Endodermal cell (in vitro differentiated cells): ENCODE measurements at regions not wholly inside any gene's neighbourhood (a gene's known extent, or its start where the extent isn't known, plus 50 kb on each side); places are given as distances from the start of the nearest gene placed in this dataset.

Source experiments
- DNase-seq: peaks from one replicate; pipeline ENCODE4 v3.0.0-alpha.2; 2017
- H3K27ac ChIP-seq: 2 replicates; pipeline ENCODE4 v1.5.1; 2013; ENCODE audit warnings: mild to moderate bottlenecking, low read depth, low read length, moderate library complexity
- H3K27me3 ChIP-seq: 2 replicates; pipeline ENCODE4 v1.6.1; 2013; ENCODE audit warnings: mild to moderate bottlenecking, low read length, moderate library complexity; ENCODE audit not compliant: insufficient read depth, control insufficient read depth, poor library complexity, severe bottlenecking
- H3K36me3 ChIP-seq: 2 replicates; pipeline ENCODE4 v1.7.0; 2013; ENCODE audit warnings: mild to moderate bottlenecking, low read length, moderate library complexity; ENCODE audit not compliant: control insufficient read depth, insufficient read depth
- H3K4me1 ChIP-seq: one replicate; pipeline ENCODE4 v1.7.0; 2013; ENCODE audit warnings: low read length; ENCODE audit not compliant: control insufficient read depth, insufficient read depth
- H3K4me3 ChIP-seq: 2 replicates; pipeline ENCODE4 v1.5.1; 2013; ENCODE audit warnings: mild to moderate bottlenecking, low read length, moderate library complexity
- H3K9ac ChIP-seq: 2 replicates; pipeline ENCODE4 v1.6.1; 2013; ENCODE audit warnings: mild to moderate bottlenecking, low read length, moderate library complexity; ENCODE audit not compliant: poor library complexity, severe bottlenecking; ENCODE audit errors: extremely low read depth
- H3K9me3 ChIP-seq: 2 replicates; pipeline ENCODE4 v1.6.1; 2013; ENCODE audit warnings: mild to moderate bottlenecking, low read length, moderate library complexity; ENCODE audit not compliant: control insufficient read depth
- H3K27ac Mint-ChIP-seq: 2 replicates; pipeline ENCODE4 v1.8.0; 2020; ENCODE audit warnings: mixed read lengths
- H3K27me3 Mint-ChIP-seq: 2 replicates; pipeline ENCODE4 v1.8.0; 2021; ENCODE audit warnings: mild to moderate bottlenecking, mixed read lengths; ENCODE audit not compliant: insufficient read depth
- H3K36me3 Mint-ChIP-seq: 2 replicates; pipeline ENCODE4 v1.8.0; 2020; ENCODE audit warnings: low read depth, mixed read lengths
- H3K4me1 Mint-ChIP-seq: 2 replicates; pipeline ENCODE4 v1.8.0; 2020; ENCODE audit warnings: mixed read lengths
- H3K4me3 Mint-ChIP-seq: 2 replicates; pipeline ENCODE4 v1.8.0; 2020; ENCODE audit warnings: mild to moderate bottlenecking, moderate library complexity, mixed read lengths
- H3K9me3 Mint-ChIP-seq: 2 replicates; pipeline ENCODE4 v1.8.0; 2020; ENCODE audit warnings: mild to moderate bottlenecking, mixed read lengths
- CTCF ChIP-seq: fragments of 200-600 bp; sonication (generic); conservative IDR thresholded peaks from 2 replicates; pipeline ENCODE4 v1.5.0; 2021; ENCODE audit warnings: antibody characterized with exemption, mild to moderate bottlenecking
- WGBS, 2 experiments: methylation state at CpG; one replicate each; pipeline versions ENCODE4 v1.1.5 to v1.1.7; 2013; ENCODE audit warnings: missing lambda C conversion rate in 2 of 2, mixed read lengths in 1 of 2; ENCODE audit not compliant: insufficient coverage in 1 of 2, insufficient read length in 1 of 2; 5-methylcytosine and 5-hydroxymethylcytosine counted together

GRCh38 chr7:68014031-68014736 lies 1017.6 kb downstream of the TYW1 start:
- Histone ChIP-seq H3K9ac (no peak overlapping the region), H3K27ac (no peak overlapping the region), H3K27me3 (no peaks in the 10 kb centered on the region), H3K4me3 (no peak overlapping the region), H3K36me3 (no peaks in the 10 kb centered on the region), H3K4me1 (no peaks in the 10 kb centered on the region), H3K9me3 (no peaks in the 10 kb centered on the region)
- 85 to 86% methylated on average over 9 to 11 of the region's 11 CpGs for WGBS, 2 experiments
- Mint-ChIP-seq H3K36me3 (no peaks in the 10 kb centered on the region), H3K27me3 (peaks cover 36% of the 10 kb centered on the region), H3K9me3 (peaks cover 3% of the 10 kb centered on the region), H3K27ac (no peak overlapping the region), H3K4me1 (peaks cover 12% of the 10 kb centered on the region), H3K4me3 (no peak overlapping the region)
- DNase-seq, result peak; percentile 43
- TF ChIP-seq CTCF, result no peak

GRCh38 chr7:68015122-68015977 lies 1018.7 kb downstream of the TYW1 start:
- H3K4me1 ChIP-seq, result no peaks in the 10 kb centered on the region
- H3K9ac ChIP-seq, result no peak overlapping the region
- no peak overlapping the region for H3K4me3 Mint-ChIP-seq
- 44 to 52% methylated on average over 4 to 5 of the region's 5 CpGs for WGBS, 2 experiments
- no peaks in the 10 kb centered on the region for H3K27me3 ChIP-seq
- peaks cover 33% of the 10 kb centered on the region for H3K27me3 Mint-ChIP-seq
- no peaks in the 10 kb centered on the region for H3K9me3 ChIP-seq
- DNase-seq, result peak; percentile 59
- H3K36me3 Mint-ChIP-seq, result no peaks in the 10 kb centered on the region
- H3K4me1 Mint-ChIP-seq, result peaks cover 12% of the 10 kb centered on the region
- TF ChIP-seq CTCF, result no peak
- H3K27ac Mint-ChIP-seq, result no peak overlapping the region
- H3K36me3 ChIP-seq, result no peaks in the 10 kb centered on the region
- no peak overlapping the region for H3K27ac ChIP-seq
- H3K4me3 ChIP-seq, result no peak overlapping the region
- H3K9me3 Mint-ChIP-seq, result peaks cover 3% of the 10 kb centered on the region

GRCh38 chr7:68015978-68016532 lies 1019.4 kb downstream of the TYW1 start:
- TF ChIP-seq CTCF, result no peak
- peaks cover 3% of the 10 kb centered on the region for H3K9me3 Mint-ChIP-seq
- Histone ChIP-seq H3K27me3 (no peaks in the 10 kb centered on the region), H3K4me1 (no peaks in the 10 kb centered on the region), H3K4me3 (no peak overlapping the region), H3K9ac (no peak overlapping the region), H3K27ac (no peak overlapping the region), H3K36me3 (no peaks in the 10 kb centered on the region), H3K9me3 (no peaks in the 10 kb centered on the region)
- no peak for DNase-seq
- peaks cover 33% of the 10 kb centered on the region for H3K27me3 Mint-ChIP-seq
- WGBS, 2 experiments, result 77 to 94% methylated on average over 2 of the region's 2 CpGs
- no peak overlapping the region for H3K4me3 Mint-ChIP-seq
- no peaks in the 10 kb centered on the region for H3K36me3 Mint-ChIP-seq
- peaks cover 12% of the 10 kb centered on the region for H3K4me1 Mint-ChIP-seq
- no peak overlapping the region for H3K27ac Mint-ChIP-seq
